GM23338 (cell line): ENCODE measurements at regions not wholly inside any gene's neighbourhood (a gene's known extent, or its start where the extent isn't known, plus 50 kb on each side); places are given as distances from the start of the nearest gene placed in this dataset.
A peak's percentile ranks its signal among the peaks of the same experiment; 100 is the strongest.

Source experiments
- ATAC-seq: fragments of 200-7000 bp; cut with Tn5 transposase; 3 replicates; pipeline ENCODE4 v1.9.1; 2020
- DNase-seq: peaks from one replicate; pipeline ENCODE4 v3.0.0-alpha.2; 2015; ENCODE audit warnings: low spot score
- H2AFZ ChIP-seq: fragments of 200-600 bp; sonication (generic); 2 replicates; pipeline ENCODE4 v1.8.0; 2016; ENCODE audit warnings: antibody characterized with exemption, mild to moderate bottlenecking, moderate library complexity
- H3F3A ChIP-seq: fragments of 200-600 bp; sonication (generic); replicated peaks from 2 replicates; pipeline ENCODE4 v1.8.0; 2017; ENCODE audit warnings: antibody characterized with exemption, mixed run types, low read depth
- H3K27ac ChIP-seq: fragments of 200-600 bp; sonication (generic); 2 replicates; pipeline ENCODE4 v1.6.1; 2016; ENCODE audit warnings: low read depth
- H3K27me3 ChIP-seq: fragments of 200-600 bp; sonication (generic); 2 replicates; pipeline ENCODE4 v1.8.0; 2016; ENCODE audit warnings: mild to moderate bottlenecking, mixed run types, moderate library complexity; ENCODE audit not compliant: insufficient read depth
- H3K36me3 ChIP-seq: fragments of 200-600 bp; sonication (generic); 2 replicates; pipeline ENCODE4 v1.8.0; 2016; ENCODE audit warnings: mild to moderate bottlenecking; ENCODE audit not compliant: insufficient read depth
- H3K4me1 ChIP-seq: fragments of 200-600 bp; sonication (generic); 2 replicates; pipeline ENCODE4 v1.8.0; 2016; ENCODE audit warnings: mild to moderate bottlenecking, moderate library complexity; ENCODE audit not compliant: insufficient read depth
- H3K4me2 ChIP-seq: fragments of 200-600 bp; sonication (generic); 2 replicates; pipeline ENCODE4 v1.7.1; 2017; ENCODE audit warnings: mixed run types
- H3K4me3 ChIP-seq: fragments of 200-600 bp; sonication (generic); 2 replicates; pipeline ENCODE4 v1.6.1; 2016; ENCODE audit warnings: mixed run types
- H3K79me2 ChIP-seq: fragments of 200-600 bp; sonication (generic); replicated peaks from 2 replicates; pipeline ENCODE4 v1.8.0; 2017; ENCODE audit warnings: mild to moderate bottlenecking; ENCODE audit not compliant: insufficient read depth
- H3K9me2 ChIP-seq: fragments of 200-600 bp; sonication (generic); 2 replicates; pipeline ENCODE4 v1.8.0; 2017; ENCODE audit not compliant: insufficient read depth
- H4K20me1 ChIP-seq: fragments of 200-600 bp; sonication (generic); replicated peaks from 2 replicates; pipeline ENCODE4 v1.8.0; 2017; ENCODE audit warnings: mild to moderate bottlenecking; ENCODE audit not compliant: insufficient read depth
- H3K27ac Mint-ChIP-seq: 2 replicates; pipeline ENCODE4 v1.8.0; 2020; ENCODE audit warnings: inconsistent platforms, mild to moderate bottlenecking, moderate library complexity, mixed read lengths
- H3K27me3 Mint-ChIP-seq: 3 replicates; pipeline ENCODE4 v1.8.0; 2022; ENCODE audit warnings: low read depth, mild to moderate bottlenecking, moderate library complexity, mixed read lengths, inconsistent platforms; ENCODE audit not compliant: insufficient read depth, poor library complexity
- H3K36me3 Mint-ChIP-seq: 3 replicates; pipeline ENCODE4 v1.8.0; 2021; ENCODE audit warnings: low read depth, mild to moderate bottlenecking, inconsistent platforms, moderate library complexity, mixed read lengths
- H3K4me1 Mint-ChIP-seq: 3 replicates; pipeline ENCODE4 v1.8.0; 2020; ENCODE audit warnings: mild to moderate bottlenecking, inconsistent platforms, mixed read lengths
- H3K4me3 Mint-ChIP-seq: 3 replicates; pipeline ENCODE4 v1.8.0; 2021; ENCODE audit warnings: moderate library complexity, mild to moderate bottlenecking, inconsistent platforms, mixed read lengths
- H3K9me3 Mint-ChIP-seq: 3 replicates; pipeline ENCODE4 v1.8.0; 2020; ENCODE audit warnings: moderate library complexity, mild to moderate bottlenecking, inconsistent platforms, mixed read lengths
- CREB1 ChIP-seq: fragments of 250-450 bp; sonication (Bioruptor Pico); IDR thresholded peaks from 2 replicates; pipeline ENCODE4 v1.5.0; 2020; ENCODE audit warnings: low read depth, mild to moderate bottlenecking, moderate library complexity
- EZH2 ChIP-seq: fragments of 200-600 bp; sonication (generic); IDR thresholded peaks from one replicate; pipeline ENCODE4 v1.8.0; 2017; ENCODE audit warnings: antibody characterized with exemption, mild to moderate bottlenecking, low read depth; ENCODE audit not compliant: unreplicated experiment
- EZH2phosphoT487 ChIP-seq: fragments of 200-600 bp; sonication (generic); IDR thresholded peaks from one replicate; pipeline ENCODE4 v1.8.1; 2018; ENCODE audit warnings: antibody characterized with exemption; ENCODE audit not compliant: unreplicated experiment
- JUNB ChIP-seq: IDR thresholded peaks from one replicate; pipeline ENCODE4 v1.6.1; 2016; ENCODE audit warnings: antibody characterized with exemption; ENCODE audit not compliant: unreplicated experiment
- STAT1 ChIP-seq: IDR thresholded peaks from one replicate; pipeline ENCODE4 v1.6.1; 2016; ENCODE audit warnings: antibody characterized with exemption; ENCODE audit not compliant: unreplicated experiment
- ZNF114 ChIP-seq: fragments of 250-450 bp; sonication (Bioruptor Pico); IDR thresholded peaks from 2 replicates; pipeline ENCODE4 v1.5.0; 2020; ENCODE audit warnings: mild to moderate bottlenecking, moderate library complexity
- ZNF331 ChIP-seq: fragments of 250-450 bp; sonication (Bioruptor Pico); IDR thresholded peaks from 2 replicates; pipeline ENCODE4 v1.5.0; 2020; ENCODE audit warnings: low read depth, mild to moderate bottlenecking, moderate library complexity
- TF ChIP-seq, protein P1 (sequence below): IDR thresholded peaks from one replicate; pipeline ENCODE4 v1.6.1; 2018; ENCODE audit warnings: antibody characterized with exemption; ENCODE audit not compliant: unreplicated experiment
- TF ChIP-seq, protein P2 (sequence below), 2 experiments: fragments of 200-600 bp in 1 of 2; sonication (generic) in 1 of 2; conservative IDR thresholded peaks; 2 replicates each; pipeline versions ENCODE4 v1.5.1 to v1.6.1; 2016 to 2017; ENCODE audit warnings: antibody characterized with exemption in 2 of 2, low read depth in 2 of 2, mild to moderate bottlenecking in 2 of 2, moderate library complexity in 1 of 2

DNA sequence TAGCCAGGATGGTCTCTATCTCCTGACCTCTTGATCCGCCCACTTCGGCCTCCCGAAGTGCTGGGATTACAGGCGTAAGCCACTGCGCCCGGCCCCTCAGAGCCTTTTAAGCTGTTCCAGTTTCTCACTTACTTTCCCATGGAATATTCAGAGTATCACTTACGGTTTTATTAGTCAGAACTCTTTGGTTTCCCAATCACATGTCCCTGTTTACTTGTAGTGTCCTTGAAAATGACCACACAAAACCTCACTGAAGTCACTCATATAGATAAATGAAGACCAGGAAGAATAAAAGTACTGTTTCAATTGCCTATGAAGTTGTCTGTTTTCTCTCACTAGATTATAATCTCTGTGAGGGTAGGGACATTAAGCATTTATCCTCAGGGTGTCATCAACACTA lies 217.2 kb upstream of the HCCS start (continued):
- TF ChIP-seq, protein P1, sequence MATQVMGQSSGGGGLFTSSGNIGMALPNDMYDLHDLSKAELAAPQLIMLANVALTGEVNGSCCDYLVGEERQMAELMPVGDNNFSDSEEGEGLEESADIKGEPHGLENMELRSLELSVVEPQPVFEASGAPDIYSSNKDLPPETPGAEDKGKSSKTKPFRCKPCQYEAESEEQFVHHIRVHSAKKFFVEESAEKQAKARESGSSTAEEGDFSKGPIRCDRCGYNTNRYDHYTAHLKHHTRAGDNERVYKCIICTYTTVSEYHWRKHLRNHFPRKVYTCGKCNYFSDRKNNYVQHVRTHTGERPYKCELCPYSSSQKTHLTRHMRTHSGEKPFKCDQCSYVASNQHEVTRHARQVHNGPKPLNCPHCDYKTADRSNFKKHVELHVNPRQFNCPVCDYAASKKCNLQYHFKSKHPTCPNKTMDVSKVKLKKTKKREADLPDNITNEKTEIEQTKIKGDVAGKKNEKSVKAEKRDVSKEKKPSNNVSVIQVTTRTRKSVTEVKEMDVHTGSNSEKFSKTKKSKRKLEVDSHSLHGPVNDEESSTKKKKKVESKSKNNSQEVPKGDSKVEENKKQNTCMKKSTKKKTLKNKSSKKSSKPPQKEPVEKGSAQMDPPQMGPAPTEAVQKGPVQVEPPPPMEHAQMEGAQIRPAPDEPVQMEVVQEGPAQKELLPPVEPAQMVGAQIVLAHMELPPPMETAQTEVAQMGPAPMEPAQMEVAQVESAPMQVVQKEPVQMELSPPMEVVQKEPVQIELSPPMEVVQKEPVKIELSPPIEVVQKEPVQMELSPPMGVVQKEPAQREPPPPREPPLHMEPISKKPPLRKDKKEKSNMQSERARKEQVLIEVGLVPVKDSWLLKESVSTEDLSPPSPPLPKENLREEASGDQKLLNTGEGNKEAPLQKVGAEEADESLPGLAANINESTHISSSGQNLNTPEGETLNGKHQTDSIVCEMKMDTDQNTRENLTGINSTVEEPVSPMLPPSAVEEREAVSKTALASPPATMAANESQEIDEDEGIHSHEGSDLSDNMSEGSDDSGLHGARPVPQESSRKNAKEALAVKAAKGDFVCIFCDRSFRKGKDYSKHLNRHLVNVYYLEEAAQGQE = no peak
- no peak for TF ChIP-seq ZNF331 (CRISPR knock-in tag)
- no peak for TF ChIP-seq CREB1 (CRISPR knock-in tag)
- TF ChIP-seq JUNB = no peak
- TF ChIP-seq, protein P2, sequence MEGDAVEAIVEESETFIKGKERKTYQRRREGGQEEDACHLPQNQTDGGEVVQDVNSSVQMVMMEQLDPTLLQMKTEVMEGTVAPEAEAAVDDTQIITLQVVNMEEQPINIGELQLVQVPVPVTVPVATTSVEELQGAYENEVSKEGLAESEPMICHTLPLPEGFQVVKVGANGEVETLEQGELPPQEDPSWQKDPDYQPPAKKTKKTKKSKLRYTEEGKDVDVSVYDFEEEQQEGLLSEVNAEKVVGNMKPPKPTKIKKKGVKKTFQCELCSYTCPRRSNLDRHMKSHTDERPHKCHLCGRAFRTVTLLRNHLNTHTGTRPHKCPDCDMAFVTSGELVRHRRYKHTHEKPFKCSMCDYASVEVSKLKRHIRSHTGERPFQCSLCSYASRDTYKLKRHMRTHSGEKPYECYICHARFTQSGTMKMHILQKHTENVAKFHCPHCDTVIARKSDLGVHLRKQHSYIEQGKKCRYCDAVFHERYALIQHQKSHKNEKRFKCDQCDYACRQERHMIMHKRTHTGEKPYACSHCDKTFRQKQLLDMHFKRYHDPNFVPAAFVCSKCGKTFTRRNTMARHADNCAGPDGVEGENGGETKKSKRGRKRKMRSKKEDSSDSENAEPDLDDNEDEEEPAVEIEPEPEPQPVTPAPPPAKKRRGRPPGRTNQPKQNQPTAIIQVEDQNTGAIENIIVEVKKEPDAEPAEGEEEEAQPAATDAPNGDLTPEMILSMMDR (conservative IDR thresholded peaks at IDR 0.05; ENCODE audit: low read depth in 2 of 2) = no peak
- no peak for TF ChIP-seq STAT1
- no peak for TF ChIP-seq EZH2phosphoT487
- no peak for TF ChIP-seq EZH2
- no peak for TF ChIP-seq ZNF114

DNA sequence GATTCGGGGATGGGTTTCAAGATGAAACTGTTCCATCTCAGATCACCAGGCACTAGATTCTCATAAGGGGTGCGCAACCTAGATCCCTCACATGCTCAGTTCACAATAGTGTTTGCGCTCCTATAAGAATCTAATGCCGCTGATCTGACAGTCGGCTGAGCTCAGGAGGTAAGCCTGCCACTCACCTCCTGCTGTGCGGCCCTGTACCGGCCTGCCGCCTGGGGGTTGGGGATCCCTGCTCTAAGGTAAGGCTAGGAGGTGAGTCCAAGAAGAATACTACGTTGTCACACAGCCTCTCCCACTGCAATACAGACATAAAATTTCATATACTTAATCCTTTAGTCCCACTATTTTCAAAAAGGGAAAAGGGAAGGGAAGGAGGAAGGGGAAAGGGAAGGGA lies 213.4 kb upstream of the HCCS start:
- Mint-ChIP-seq H3K9me3 (no peaks in the 10 kb centered on the region), H3K4me1 (no peaks in the 10 kb centered on the region), H3K27ac (no peak overlapping the region), H3K36me3 (no peaks in the 10 kb centered on the region), H3K27me3 (no peaks in the 10 kb centered on the region), H3K4me3 (no peak overlapping the region)
- no peak for TF ChIP-seq JUNB
- TF ChIP-seq EZH2phosphoT487 = no peak
- TF ChIP-seq STAT1 = no peak
- no peak for TF ChIP-seq CREB1 (CRISPR knock-in tag)
- TF ChIP-seq ZNF114 = no peak
- Histone ChIP-seq H3K27me3 (no peaks in the 10 kb centered on the region), H3K4me1 (no peaks in the 10 kb centered on the region), H3K79me2 (no peaks in the 10 kb centered on the region), H2AFZ (no peak overlapping the region), H3F3A (no peaks in the 10 kb centered on the region), H3K4me2 (no peak overlapping the region), H3K9me2 (no peaks in the 10 kb centered on the region), H3K27ac (no peak overlapping the region), H4K20me1 (no peaks in the 10 kb centered on the region), H3K36me3 (no peaks in the 10 kb centered on the region), H3K4me3 (no peak overlapping the region)
- DNase-seq (peak; percentile 27), ATAC-seq (peak; percentile 76)
